Inflammatory macrophage treated with lipopolysaccharide for 1 hour (primary cell): ENCODE measurements at regions not wholly inside any gene's neighbourhood (a gene's known extent, or its start where the extent isn't known, plus 50 kb on each side); places are given as distances from the start of the nearest gene placed in this dataset.

Source experiments
- DNase-seq, 2 donors: peaks; one replicate each; pipeline ENCODE4 v3.0.0-alpha.2; 2020 to 2022

GRCh38 chr7:46710927-46711326 lies 789.9 kb upstream of the IGFBP3 start:
- peak in 1 of 2 donors; percentile 2 for DNase-seq

- no peak for DNase-seq
Measured at GRCh38 chr7:46707973-46708372, 786.9 kb upstream of the IGFBP3 start.

- DNase-seq, result no peak
Measured at GRCh38 chr7:46705386-46706255, 784.5 kb upstream of the IGFBP3 start.

- DNase-seq, result no peak
Measured at GRCh38 chr7:46696741-46697140, 775.7 kb upstream of the IGFBP3 start.

- DNase-seq, result no peak
Measured at GRCh38 chr7:46695051-46695708, 774.1 kb upstream of the IGFBP3 start.

- DNase-seq, result no peak
Measured at GRCh38 chr7:46694058-46694457, 773.0 kb upstream of the IGFBP3 start.

GRCh38 chr7:46687203-46687602 lies 766.1 kb upstream of the IGFBP3 start:
- no peak for DNase-seq

GRCh38 chr7:46685051-46685450 lies 764.0 kb upstream of the IGFBP3 start:
- no peak for DNase-seq

- DNase-seq, result no peak
Measured at GRCh38 chr7:46682836-46683624, 762.0 kb upstream of the IGFBP3 start.

- DNase-seq, result no peak
Measured at GRCh38 chr7:46681865-46682503, 760.9 kb upstream of the IGFBP3 start.

GRCh38 chr7:46680147-46680546 lies 759.1 kb upstream of the IGFBP3 start:
- no peak for DNase-seq

GRCh38 chr7:46679671-46680070 lies 758.6 kb upstream of the IGFBP3 start:
- no peak for DNase-seq

GRCh38 chr7:46678421-46678820 lies 757.3 kb upstream of the IGFBP3 start:
- DNase-seq, result no peak

GRCh38 chr7:46675456-46675855 lies 754.4 kb upstream of the IGFBP3 start:
- no peak for DNase-seq

- no peak for DNase-seq
Measured at GRCh38 chr7:46672861-46673260, 751.8 kb upstream of the IGFBP3 start.

- no peak for DNase-seq
Measured at GRCh38 chr7:46671108-46671769, 750.2 kb upstream of the IGFBP3 start.

- DNase-seq, result no peak
Measured at GRCh38 chr7:46669028-46669427, 748.0 kb upstream of the IGFBP3 start.

- no peak for DNase-seq
Measured at GRCh38 chr7:46664453-46664852, 743.4 kb upstream of the IGFBP3 start.

- DNase-seq, result no peak
Measured at GRCh38 chr7:46663025-46663424, 742.0 kb upstream of the IGFBP3 start.

- no peak for DNase-seq
Measured at GRCh38 chr7:46661431-46661830, 740.4 kb upstream of the IGFBP3 start.

GRCh38 chr7:46660402-46660980 lies 739.4 kb upstream of the IGFBP3 start:
- DNase-seq, result no peak

- DNase-seq, result no peak
Measured at GRCh38 chr7:46658281-46658680, 737.2 kb upstream of the IGFBP3 start.
